Stimulated activated CD8-positive, alpha-beta memory T cell treated with anti-CD3 and anti-CD28 coated beads, Interleukin-12 subunit alpha, Interleukin-12 subunit beta, amount 100 ng/mL, for 24 hours (primary cell): ENCODE measurements at regions not wholly inside any gene's neighbourhood (a gene's known extent, or its start where the extent isn't known, plus 50 kb on each side); places are given as distances from the start of the nearest gene placed in this dataset.
"Not testable (repeated sequence)": the region's sequence is repeated elsewhere in the genome, so short reads cannot be mapped to it uniquely, and the experiment has no call there.

Experiments
- DNase-seq: peaks from one replicate; pipeline ENCODE4 v3.0.0-alpha.2; 2020; ENCODE audit errors: extremely low read depth

GRCh38 chr6:163743796-163744195 lies 329.3 kb downstream of the QKI start:
- DNase-seq, result no peak

GRCh38 chr6:163741743-163742363 lies 327.3 kb downstream of the QKI start:
- DNase-seq, result no peak

GRCh38 chr6:163741342-163741741 lies 326.8 kb downstream of the QKI start:
- DNase-seq, result no peak

- no peak for DNase-seq
These were observed 325.4 kb downstream of the QKI start for GRCh38 chr6:163739966-163740365.

GRCh38 chr6:163739408-163739725 lies 324.8 kb downstream of the QKI start:
- DNase-seq, result no peak

GRCh38 chr6:163738725-163739407 lies 324.3 kb downstream of the QKI start:
- no peak for DNase-seq

- no peak for DNase-seq
These were observed 323.8 kb downstream of the QKI start for GRCh38 chr6:163738304-163738703.

- no peak for DNase-seq
These were observed 320.6 kb downstream of the QKI start for GRCh38 chr6:163735076-163735475.

GRCh38 chr6:163733061-163733460 lies 318.5 kb downstream of the QKI start:
- no peak for DNase-seq

- no peak for DNase-seq
These were observed 318.0 kb downstream of the QKI start for GRCh38 chr6:163732479-163732878.

GRCh38 chr6:163732014-163732351 lies 317.5 kb downstream of the QKI start:
- DNase-seq, result not testable (repeated sequence)

GRCh38 chr6:163731215-163732013 lies 316.9 kb downstream of the QKI start:
- no peak for DNase-seq

GRCh38 chr6:163730246-163731210 lies 316.0 kb downstream of the QKI start:
- no peak for DNase-seq

GRCh38 chr6:163729127-163729872 lies 314.8 kb downstream of the QKI start:
- DNase-seq, result no peak

- no peak for DNase-seq
These were observed 314.1 kb downstream of the QKI start for GRCh38 chr6:163728442-163729126.

GRCh38 chr6:163726037-163726695 lies 311.6 kb downstream of the QKI start:
- no peak for DNase-seq

GRCh38 chr6:163725008-163725941 lies 310.8 kb downstream of the QKI start:
- DNase-seq, result no peak

GRCh38 chr6:163724196-163724595 lies 309.7 kb downstream of the QKI start:
- DNase-seq, result no peak

GRCh38 chr6:163723759-163724158 lies 309.2 kb downstream of the QKI start:
- DNase-seq, result no peak
